GM12891 (cell line): ENCODE measurements at regions not wholly inside any gene's neighbourhood (a gene's known extent, or its start where the extent isn't known, plus 50 kb on each side); places are given as distances from the start of the nearest gene placed in this dataset.

ENCODE experiments used
- DNase-seq: peaks from one replicate; pipeline ENCODE4 v3.0.0; 2011; ENCODE audit warnings: low spot score; ENCODE audit not compliant: insufficient read length
- FAIRE-seq: peaks from 2 replicates; lab custom pipeline; 2011; peaks lifted over from hg19 to GRCh38; lab: Jason Lieb, UNC
- PAX5 ChIP-seq: IDR thresholded peaks from 2 replicates; pipeline ENCODE4 v1.6.1; 2011; ENCODE audit warnings: low read length, moderate library complexity, mild to moderate bottlenecking; ENCODE audit not compliant: insufficient read depth, severe bottlenecking
- POLR2A ChIP-seq: IDR thresholded peaks from 2 replicates; pipeline ENCODE4 v1.6.1; 2011; ENCODE audit warnings: low read depth, low read length, control low read depth
- POLR2AphosphoS5 ChIP-seq: IDR thresholded peaks from 2 replicates; pipeline ENCODE4 v1.6.1; 2011; ENCODE audit warnings: low read depth, low read length, control low read depth
- POU2F2 ChIP-seq: IDR thresholded peaks from 2 replicates; pipeline ENCODE4 v1.6.1; 2011; ENCODE audit warnings: low read depth, mild to moderate bottlenecking, control low read depth, low read length, moderate library complexity
- SPI1 ChIP-seq: IDR thresholded peaks from 2 replicates; pipeline ENCODE4 v1.6.1; 2011; ENCODE audit warnings: low read depth, low read length, control low read depth
- TAF1 ChIP-seq: IDR thresholded peaks from 2 replicates; pipeline ENCODE4 v1.6.1; 2011; ENCODE audit warnings: low read depth, low read length, control low read depth

DNA sequence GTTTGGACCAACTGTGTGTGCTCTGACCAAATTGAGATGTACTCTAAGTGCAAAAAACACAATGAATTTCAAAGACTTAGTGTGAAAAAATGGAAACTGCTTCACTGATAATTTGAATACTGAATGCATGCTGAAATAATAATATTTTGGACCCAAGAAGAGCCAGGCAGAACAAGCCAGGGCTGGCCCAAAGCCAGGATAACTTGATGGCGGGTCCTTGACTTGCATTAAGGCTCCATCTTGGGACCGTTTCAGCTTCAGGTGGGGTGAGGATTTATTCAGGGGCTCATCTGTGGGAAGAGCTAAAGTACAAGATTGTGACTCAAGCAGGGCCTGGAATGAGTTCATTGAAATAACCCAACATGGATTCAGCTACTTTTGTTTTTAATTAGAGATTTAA is 921.9 kb downstream of the QKI start:
- no peak for DNase-seq
- no peak for FAIRE-seq
- TF ChIP-seq SPI1 (no peak), PAX5 (no peak), POLR2AphosphoS5 (no peak), POLR2A (no peak), POU2F2 (no peak), TAF1 (no peak)

DNA sequence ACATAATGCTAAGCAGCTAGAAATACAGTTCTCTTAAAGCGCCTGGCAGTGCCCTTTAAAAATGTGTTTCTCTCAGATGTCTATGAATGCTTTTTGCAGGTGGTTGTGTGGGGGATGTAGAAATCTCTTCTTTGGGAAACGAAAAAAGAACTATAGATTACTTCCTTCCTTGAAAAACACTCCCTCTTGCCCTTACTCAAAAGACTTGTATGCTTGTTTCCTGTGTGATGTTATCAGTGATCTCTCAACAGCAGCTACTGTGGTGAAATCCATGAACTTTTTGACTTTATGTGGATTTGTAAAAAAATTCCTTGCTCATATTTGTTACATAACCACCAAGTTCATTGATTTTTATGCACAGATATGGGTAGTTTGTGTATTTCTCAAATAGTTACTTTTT is 916.5 kb downstream of the QKI start:
- FAIRE-seq (no peak), DNase-seq (no peak)
- no peak for TF ChIP-seq POU2F2
- no peak for TF ChIP-seq PAX5
- no peak for TF ChIP-seq POLR2A
- TF ChIP-seq SPI1 = no peak
- no peak for TF ChIP-seq TAF1
- TF ChIP-seq POLR2AphosphoS5 = no peak

DNA sequence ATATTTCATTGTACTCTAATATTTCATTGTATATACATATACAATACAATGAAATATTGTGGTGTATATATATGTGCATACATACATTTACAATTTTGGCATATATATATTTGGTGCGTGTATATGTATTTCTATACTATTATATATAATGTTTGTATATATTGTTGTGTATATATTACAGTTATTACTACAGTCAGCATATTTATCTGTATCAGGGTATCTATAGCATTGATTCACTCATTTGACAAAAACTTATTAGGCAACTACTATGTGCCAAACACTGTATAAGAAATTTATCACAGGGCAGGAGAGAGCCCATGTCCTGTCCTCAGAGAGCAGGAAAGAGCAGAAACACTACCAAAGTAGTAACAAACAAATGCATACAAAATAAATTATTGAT is 910.6 kb downstream of the QKI start:
- DNase-seq (no peak), FAIRE-seq (no peak)
- TF ChIP-seq SPI1 (no peak), TAF1 (no peak), PAX5 (no peak), POU2F2 (no peak), POLR2A (no peak), POLR2AphosphoS5 (no peak)

DNA sequence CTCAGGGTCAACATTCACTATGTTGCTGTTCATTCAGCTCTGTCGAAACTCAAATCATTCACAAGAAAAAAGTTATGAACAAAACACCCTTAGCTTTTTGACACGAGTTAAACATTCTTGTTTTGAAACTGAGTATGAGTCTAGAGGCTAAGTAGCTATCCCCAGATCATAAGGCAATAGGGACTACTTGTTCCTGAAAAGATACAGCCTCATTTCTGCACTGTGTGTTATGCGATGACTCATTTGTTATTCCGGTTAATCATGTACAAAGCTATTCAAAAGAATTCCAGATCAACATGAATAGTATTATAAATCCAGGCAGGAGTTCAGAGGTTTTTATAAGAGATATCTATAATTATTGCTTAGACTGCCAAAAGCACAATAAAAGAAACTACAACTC is 908.0 kb downstream of the QKI start:
- FAIRE-seq (no peak), DNase-seq (no peak)
- no peak for TF ChIP-seq PAX5

DNA sequence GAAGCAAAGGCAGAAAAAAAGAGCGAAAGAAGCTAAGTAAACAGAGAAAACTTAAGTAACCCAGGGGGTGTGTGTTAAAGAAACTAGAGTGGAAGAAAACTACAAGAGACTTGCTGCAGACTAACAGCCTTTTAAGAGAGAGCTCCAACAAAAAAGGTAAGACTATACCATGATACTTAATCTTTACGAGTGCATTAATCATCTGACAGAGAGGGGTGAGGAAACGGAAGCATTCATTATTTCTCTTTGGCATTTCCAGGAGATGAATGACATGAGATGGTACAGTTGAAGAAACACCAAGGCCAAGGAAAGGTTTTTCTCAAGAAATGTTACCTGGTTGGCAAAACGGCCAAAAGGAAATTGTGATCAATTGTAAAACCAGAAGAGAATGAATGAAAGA is 906.8 kb downstream of the QKI start:
- no peak for TF ChIP-seq TAF1
- no peak for TF ChIP-seq PAX5
- no peak for TF ChIP-seq POU2F2
- TF ChIP-seq POLR2AphosphoS5 = no peak
- no peak for TF ChIP-seq POLR2A
- TF ChIP-seq SPI1 = no peak

DNA sequence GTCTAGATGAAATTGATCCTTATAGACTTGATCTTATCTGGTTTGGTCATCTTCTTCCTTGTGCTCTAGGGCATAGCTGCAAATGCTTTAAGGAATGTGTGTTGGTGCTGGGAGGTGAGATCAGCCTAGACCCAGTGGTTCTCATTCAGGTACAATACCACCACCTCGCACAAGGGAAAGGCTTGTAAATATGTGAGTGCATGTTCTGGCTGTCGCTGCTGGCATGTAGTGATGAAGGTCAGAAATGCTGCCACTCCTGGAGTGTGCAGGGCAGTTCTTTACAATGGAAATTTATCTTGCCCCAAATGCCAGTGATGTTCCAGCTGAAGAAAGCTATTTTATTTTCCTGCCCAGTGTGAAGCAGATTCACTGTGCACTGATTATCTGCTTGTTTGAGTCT is 900.9 kb downstream of the QKI start:
- DNase-seq (no peak), FAIRE-seq (no peak)
- no peak for TF ChIP-seq POLR2AphosphoS5
- TF ChIP-seq POU2F2 = no peak
- TF ChIP-seq PAX5 = no peak
- TF ChIP-seq TAF1 = no peak
- no peak for TF ChIP-seq POLR2A
- TF ChIP-seq SPI1 = no peak

More for the DNA sequence above, 906.8 kb downstream of the QKI start:
- FAIRE-seq = no peak
- no peak for DNase-seq

DNA sequence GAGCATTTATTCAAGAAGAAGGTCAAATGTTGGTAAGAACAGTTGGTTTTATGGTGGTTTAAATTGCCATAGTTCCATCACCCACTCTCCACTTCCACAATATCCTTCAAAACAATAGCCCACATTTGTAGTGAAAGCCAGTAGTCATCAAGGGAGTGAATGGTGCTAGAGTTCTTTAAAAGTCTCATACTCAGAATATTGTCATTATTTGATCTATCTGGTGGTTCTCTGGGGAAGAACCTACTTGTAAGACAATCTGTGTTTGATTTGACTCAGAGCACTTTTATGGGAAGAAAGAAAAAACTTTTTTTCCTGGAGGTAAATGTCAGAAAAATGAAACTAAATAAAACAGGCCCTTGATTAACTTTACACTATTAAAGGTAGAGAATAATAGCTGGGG is 893.8 kb downstream of the QKI start:
- DNase-seq (no peak), FAIRE-seq (no peak)
- TF ChIP-seq SPI1 (no peak), POLR2A (no peak)

DNA sequence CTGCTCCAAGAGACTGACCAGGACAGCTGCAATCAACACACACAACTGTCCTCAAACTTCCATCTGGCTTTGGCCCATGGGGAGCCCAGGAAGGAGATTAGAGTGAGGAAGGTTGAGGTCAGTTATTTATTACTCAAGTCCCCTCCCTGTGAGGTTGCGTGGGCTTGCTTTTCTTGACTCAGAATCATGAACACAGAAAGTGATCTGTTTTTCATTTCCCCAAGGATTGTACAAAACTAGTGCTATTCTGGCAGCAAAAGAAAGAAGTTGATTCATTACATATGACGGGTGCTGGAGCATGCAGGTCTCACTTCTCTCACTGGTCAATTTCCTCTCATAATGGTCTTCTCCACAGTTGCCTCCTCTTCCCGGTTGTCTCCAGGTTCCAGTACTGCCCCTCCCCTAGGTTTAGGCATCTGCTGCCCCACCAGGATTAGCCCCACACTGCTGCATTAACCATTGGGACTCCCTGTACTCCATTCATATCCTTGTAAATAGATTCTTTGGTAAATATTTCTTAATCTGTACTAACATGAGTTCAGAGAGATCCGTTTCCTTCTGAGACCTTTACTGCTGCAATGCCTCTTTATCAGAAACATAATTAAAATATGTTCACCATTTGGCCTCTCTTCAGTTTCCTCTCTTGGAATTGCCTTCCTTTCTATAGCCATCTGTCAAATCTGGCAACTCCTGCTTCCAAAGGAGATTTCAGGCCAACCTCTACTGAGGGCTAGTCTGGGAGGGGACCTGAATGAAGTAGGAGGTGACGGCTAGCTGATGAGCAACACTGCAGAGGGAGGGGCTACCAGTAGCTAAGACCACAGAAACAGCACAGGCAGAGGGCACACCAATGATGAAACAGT is 888.8 kb downstream of the QKI start:
- DNase-seq (no peak), FAIRE-seq (no peak)
- TF ChIP-seq SPI1 = no peak
- no peak for TF ChIP-seq POLR2A
- TF ChIP-seq POU2F2 = no peak

DNA sequence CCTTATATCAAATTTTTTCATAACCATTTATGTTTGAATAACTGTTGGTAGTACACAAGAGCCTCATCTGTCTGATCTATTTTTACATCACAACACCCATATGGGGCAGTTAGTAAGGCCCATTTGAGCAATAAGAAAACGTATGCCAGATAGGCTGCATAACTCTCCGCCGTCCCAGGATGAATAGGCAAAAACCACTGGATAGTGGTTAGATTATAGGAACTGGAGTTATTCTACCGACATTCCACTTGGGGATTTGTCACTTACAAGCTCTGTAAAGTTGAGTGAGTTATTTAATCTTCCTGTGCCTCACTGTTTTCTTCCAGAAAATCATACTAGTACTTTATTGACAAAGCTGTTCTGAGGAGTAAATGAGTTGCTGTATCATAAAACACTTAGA is 881.9 kb downstream of the QKI start:
- FAIRE-seq (no peak), DNase-seq (no peak)
- TF ChIP-seq PAX5 (no peak), POLR2AphosphoS5 (no peak), POLR2A (no peak), POU2F2 (no peak)

DNA sequence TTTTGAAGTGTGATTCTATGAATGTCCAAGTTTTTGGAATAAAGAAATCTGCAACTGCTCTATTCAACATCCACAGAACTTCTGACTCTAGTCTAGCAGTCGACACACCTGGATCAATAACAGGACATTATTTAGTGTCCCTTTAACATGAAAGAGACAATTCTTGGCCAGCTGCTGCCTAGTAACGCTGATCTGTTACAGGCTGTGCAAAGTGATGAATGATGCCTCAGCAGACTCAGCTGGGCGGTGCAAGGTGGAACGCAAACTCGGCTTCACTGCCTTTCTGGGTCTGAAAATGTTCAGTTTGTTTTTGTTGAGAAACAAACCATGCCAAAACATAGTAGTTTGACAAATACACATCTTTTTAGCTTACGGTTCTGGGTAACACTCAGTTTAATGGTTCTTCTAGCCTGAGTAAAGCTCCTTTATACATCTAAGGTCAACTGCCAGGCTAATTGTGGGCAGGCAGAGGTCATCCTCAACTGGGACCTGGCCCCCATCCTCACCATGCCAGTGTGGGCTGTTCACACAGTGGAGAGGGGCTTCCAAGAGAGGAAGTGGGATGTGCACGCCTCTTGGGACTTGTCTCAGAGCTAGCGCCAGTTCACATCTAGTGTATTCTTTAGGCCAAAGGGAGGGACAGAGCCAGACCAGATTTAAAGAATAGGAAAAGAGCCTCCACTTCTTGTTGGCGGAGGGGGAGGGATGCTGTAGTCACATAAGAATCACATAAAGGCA is 879.7 kb downstream of the QKI start:
- no peak for TF ChIP-seq PAX5
- TF ChIP-seq POLR2AphosphoS5 = no peak
- no peak for TF ChIP-seq SPI1
- no peak for TF ChIP-seq POU2F2
- no peak for TF ChIP-seq TAF1
- no peak for TF ChIP-seq POLR2A
- FAIRE-seq (no peak), DNase-seq (no peak)
